CD4-positive, alpha-beta T cell treated with Interferon alpha-2 for 1 hour (primary cell): ENCODE measurements at regions not wholly inside any gene's neighbourhood (a gene's known extent, or its start where the extent isn't known, plus 50 kb on each side); places are given as distances from the start of the nearest gene placed in this dataset.

Experiments used
- DNase-seq, 2 donors: peaks; one replicate each; pipeline ENCODE4 v3.0.0-alpha.2; 2020 to 2022

DNA sequence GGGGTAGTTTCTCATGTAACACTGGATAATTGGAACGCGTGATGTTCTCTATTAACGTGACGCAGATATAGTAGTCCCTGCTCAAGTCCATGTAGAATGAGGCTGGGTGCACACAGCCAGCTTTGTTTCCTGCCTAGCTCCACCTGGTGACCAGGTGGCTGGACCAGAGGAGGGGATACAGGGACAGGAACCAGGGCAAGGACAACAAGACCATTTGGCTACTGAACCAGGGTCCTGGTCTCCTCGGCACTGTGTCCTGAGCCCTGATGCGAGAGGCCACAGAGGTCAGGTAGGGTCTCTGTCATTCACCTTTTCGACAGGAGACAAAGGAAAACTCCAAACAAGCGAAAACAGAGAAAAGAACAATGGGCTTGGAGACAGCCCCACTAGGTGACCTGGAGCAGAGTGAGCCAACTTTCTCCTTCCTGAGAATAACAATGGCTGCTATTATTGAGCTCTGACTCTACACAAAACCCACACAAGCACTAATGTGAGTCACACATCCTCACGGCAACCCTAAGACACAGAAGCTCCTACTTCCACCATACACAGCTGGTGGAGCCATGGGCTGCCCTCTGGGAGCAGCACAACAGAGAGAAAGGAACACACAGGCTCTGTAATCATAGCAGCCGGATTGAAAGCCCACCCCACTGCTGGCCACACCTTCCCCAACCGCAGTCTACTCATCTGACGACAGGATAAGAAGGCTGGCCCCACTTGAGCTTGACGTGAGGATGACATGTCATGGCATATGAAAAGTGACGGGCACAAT lies 67.3 kb upstream of the TEX51 start:
- no peak for DNase-seq

DNA sequence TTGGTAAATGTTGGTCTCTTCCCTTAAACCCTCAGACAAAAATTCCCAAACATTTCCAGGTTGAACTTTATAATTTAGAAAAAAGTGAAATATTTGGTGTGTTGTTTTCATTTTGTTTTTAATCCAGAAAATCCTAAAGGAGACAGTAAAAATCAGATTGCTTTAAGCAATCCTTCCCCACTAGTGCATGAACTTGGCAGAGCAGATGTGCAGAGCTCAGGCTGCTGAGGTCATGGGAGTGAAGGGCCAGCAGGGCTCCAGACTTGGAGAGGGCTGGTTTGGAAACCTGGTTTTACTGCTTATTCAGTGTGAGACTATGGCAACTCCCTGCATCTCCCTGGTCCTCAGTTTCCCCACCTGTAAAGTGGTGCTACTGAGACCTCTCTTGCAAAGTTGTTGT lies 66.7 kb upstream of the TEX51 start:
- no peak for DNase-seq

DNA sequence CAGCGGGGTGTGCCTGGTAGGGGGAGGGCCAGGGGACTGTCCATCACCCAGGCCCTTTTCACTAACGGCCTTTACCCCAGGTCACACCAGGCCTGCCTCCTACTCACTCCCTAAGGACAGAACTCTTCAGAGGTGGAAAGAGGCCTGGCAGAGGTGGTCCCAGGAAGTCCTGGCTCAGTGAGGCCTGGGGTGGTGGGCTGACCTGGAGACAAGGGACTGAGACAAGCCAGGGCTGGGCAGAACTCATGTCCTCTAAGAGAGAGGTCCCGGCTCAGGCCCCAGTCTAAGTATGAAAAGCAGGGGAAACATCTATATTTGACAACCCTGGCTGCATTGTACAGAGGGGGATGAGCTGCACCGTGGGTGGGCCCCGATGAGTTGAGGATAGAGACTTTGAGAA lies 65.9 kb upstream of the TEX51 start:
- no peak for DNase-seq

DNA sequence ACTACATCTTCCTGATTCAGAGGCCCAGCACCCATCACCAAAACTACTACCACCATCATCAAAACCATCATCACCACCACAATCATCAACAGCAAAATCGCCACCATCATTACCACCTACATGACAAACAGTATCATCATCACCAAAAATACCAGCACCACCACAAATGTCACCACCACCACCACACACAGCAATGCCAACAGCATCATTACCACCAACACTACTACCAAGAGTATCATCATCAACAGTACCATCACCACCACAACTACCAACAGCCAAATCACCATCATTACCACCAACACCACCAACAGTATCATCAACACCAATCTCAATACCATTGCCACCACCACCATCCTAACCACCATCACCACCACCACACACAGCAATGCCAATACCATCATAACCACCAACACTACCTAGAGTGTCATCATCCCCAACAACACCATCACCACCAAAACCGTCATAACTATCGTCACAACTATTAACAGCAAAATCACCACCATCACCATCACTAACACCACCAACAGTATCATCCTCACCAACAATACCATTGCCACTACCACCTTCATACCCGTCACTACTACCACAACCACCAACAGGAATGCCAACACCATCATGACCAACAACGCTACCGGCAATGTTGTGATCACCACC lies 64.6 kb upstream of the TEX51 start:
- no peak for DNase-seq

DNA sequence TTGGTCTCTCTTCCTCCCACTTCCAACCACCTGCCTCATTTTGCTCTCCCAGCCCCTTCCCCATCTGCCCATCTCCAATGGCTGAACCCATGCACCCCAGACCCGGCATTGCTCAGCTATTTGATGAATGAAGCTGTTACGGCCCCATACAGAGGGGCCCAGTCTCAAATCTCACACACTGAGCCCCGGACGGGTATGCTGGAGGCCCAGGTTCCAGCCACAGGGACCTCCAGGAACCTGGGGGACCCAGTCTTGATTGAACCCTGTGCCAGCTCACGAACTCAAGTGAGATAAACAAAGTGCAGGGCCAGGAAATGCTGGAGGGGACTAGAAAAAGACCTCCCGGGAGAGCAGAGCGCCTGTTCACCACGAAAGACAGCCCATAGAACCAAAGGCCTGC lies 63.4 kb upstream of the TEX51 start:
- DNase-seq, result no peak

DNA sequence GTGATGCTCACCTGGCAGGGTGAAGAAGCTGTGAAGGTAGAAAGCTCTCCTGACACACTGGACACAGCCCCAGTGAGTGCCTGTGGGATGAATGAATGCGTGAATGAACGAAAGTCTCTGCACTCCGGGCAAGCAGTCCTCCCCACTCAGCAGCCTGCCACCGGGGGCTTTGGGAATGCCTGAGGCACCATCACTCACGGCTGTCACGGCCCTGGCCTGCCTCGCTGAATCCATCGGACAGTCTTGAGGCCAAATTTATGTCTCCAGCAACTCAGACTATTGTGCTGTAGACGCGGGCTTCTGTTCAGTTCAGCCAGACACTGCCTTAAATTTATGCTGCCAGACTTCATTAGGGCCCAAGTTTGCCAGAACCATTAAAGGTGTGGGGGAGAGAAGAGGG lies 62.9 kb upstream of the TEX51 start:
- no peak for DNase-seq

DNA sequence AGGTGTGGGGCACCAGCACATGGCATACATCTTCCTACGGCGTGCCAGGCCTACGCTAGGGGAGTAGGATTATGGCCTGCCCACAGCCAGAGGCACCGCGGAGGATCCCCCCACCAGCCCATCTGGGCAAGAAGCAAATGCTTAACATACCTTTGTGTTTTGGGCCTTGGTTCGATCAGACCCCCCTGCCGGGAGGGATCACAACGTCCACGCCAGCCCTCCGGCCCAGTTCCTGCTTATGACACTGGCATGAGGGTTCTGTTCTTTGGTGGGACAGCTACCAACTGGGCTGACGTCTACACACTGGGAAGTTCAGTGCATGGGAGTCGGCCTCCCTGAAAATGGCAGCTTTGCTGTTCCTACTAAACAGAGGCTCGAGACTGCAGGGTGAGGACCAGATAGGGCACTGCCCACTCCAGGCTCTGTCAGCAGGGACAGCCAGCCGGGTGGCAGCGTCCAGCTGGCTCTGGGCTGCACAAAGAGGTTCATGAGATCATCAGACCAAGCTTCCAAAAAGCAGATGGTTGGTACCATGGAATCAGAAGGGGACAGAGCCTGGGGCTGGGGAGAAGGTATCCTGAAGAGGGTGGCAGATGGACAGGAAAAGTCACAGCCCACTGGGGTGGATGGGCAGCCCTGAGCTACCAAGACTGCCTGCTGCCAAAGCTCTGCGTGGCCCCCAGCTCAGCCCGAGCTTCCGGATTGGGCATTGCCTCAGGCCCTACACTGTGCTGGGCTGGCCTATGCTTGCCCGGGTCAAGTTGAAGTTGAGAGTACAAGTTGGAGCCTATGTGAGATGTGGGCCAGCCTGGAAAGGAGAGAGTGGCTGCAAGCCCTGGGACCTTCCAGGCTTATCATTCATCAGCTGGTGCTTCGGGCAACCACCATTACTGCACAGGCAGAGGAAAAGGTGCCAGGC lies 61.7 kb upstream of the TEX51 start:
- no peak for DNase-seq

DNA sequence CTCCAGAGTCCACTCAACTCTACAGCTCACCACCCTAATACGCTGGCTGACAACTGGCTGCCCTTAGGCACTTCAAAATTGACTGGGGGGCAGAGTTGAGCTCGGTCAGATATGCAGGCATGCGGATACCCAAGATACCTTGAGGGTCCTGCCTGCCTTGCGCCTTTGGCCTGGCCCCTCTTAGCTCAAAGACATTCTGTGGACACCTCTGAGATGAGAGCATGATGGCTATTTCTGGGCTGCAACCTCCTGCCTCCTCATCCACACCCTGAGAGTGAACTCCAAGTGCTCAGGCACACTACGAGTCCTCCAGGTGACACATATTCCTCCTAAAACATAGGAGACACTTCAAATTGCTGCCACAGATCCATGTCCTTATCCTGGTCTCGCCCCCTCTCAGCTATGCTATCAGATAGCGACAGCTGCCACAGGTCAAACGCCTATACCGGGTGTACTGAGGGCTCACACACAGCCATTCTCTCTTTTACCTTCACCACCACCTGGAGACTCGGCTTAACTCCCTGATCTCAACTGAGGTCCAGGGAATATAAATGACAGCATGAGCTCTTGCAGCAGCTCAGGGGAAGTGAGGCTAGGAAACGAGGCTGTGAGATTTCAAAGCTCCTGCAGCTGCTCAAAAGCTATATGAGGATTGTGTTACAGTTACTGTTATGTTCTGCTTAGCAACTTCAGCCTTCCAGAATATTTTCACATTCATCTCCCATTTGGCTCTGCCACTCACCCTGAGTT lies 60.5 kb upstream of the TEX51 start:
- no peak for DNase-seq

DNA sequence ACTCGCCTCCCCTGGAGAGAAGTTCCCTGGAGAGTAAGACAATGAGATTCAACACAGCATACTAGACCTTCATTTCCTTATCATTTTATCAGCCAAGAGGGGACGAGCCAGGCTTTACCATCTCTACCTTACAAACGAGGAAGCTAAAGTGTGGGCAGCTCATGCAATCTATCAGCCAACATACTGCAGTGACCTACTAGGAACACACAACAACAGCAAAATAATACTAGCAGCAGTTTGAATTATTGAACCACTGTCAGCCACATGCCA lies 60.0 kb upstream of the TEX51 start:
- no peak for DNase-seq

DNA sequence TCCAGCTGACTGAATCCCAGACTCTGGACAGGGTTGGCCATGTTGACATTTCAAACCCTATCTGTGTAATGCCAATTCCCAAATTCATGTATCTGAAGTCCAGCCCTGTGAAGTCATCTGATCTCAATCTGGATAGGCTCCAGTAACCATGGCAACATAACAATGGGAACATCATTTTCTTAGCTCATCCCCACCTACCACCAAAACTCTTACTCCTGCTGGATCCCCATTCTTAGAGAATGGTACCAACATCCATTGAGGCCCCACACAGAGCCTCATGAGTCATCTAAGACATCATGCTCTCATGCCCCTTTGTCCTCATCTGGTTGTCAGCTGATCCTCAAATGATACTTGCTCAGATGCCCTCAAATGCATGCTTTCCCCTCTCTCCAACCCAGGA lies 58.9 kb upstream of the TEX51 start:
- no peak for DNase-seq

DNA sequence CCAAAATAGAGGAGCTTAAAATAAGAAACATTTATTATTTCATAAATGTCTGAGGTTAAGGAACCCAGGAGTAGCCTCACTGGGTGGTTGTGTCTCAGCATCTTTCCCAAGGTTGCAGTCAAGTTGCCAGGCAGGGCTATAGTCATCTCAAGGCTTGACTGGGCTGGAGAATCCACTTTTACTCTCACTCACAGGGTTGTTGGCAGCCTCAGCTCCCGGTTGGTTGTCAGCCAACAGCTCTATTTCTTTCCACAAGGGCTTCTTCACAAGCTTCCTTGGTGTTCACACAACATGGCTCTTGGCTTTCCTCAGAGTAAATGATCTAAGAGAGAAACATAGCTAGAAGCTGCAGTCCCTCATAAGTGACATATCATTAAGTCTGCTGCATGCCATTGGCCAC lies 55.6 kb upstream of the TEX51 start:
- no peak for DNase-seq

DNA sequence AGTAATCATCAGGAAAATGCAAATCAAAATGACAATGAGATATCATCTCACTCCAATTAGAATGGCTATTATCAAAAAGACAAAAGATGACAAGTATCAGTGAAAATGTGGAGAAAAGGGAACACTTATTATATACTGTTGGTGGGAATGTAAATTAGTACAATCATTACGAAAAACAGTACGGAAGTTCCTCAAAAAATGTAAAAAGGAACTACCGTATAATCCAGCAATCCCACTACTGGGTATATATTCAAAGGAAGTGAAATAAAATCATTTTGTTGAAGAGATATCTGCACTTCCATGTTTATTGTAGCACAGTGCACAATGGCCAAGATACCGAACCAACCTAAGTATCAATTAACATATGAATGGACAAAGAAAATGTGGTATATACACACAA lies 52.4 kb upstream of the TEX51 start:
- no peak for DNase-seq
